OCI-LY3 (cell line): ENCODE measurements at regions not wholly inside any gene's neighbourhood (a gene's known extent, or its start where the extent isn't known, plus 50 kb on each side); places are given as distances from the start of the nearest gene placed in this dataset.

Experiments
- H2AFZ ChIP-seq: fragments of 200-600, 300-600 bp; shearing (Covaris generic); 2 replicates; pipeline ENCODE4 v1.6.0; 2014; ENCODE audit warnings: antibody characterized with exemption, low read depth, low read length
- H3K27ac ChIP-seq: fragments of 200-600, 300-600 bp; sonication (generic); 2 replicates; pipeline ENCODE4 v1.5.1; 2014; ENCODE audit warnings: mild to moderate bottlenecking, low read length, moderate library complexity, mixed read lengths
- H3K27me3 ChIP-seq: fragments of 200-600, 300-600 bp; sonication (generic); 2 replicates; pipeline ENCODE4 v1.6.1; 2014; ENCODE audit warnings: low read depth, low read length, mixed read lengths
- H3K36me3 ChIP-seq: fragments of 200-600, 300-600 bp; sonication (generic); replicated peaks from 2 replicates; pipeline ENCODE3; 2014; ENCODE audit warnings: low read depth, low read length, mixed read lengths
- H3K4me1 ChIP-seq: fragments of 300-600, 200-600 bp; sonication (generic); 2 replicates; pipeline ENCODE4 v1.6.1; 2014; ENCODE audit warnings: low read length, mixed read lengths
- H3K4me2 ChIP-seq: fragments of 200-600, 300-600 bp; sonication (generic); 2 replicates; pipeline ENCODE4 v1.6.1; 2014; ENCODE audit warnings: low read length, mixed read lengths
- H3K4me3 ChIP-seq: fragments of 300-600, 200-600 bp; sonication (generic); 2 replicates; pipeline ENCODE4 v1.5.1; 2014; ENCODE audit warnings: antibody characterized with exemption, mild to moderate bottlenecking, low read length, moderate library complexity
- H3K79me2 ChIP-seq: fragments of 300-600, 200-600 bp; shearing (Covaris generic); 2 replicates; pipeline ENCODE4 v1.6.1; 2014; ENCODE audit warnings: mild to moderate bottlenecking, low read length, mixed read lengths
- H3K9ac ChIP-seq: fragments of 300-600, 200-600 bp; shearing (Covaris generic); 2 replicates; pipeline ENCODE4 v1.6.0; 2014; ENCODE audit warnings: mild to moderate bottlenecking, low read length, moderate library complexity
- H3K9me3 ChIP-seq: fragments of 200-600, 300-600 bp; shearing (Covaris generic); 2 replicates; pipeline ENCODE4 v1.6.1; 2014; ENCODE audit warnings: low read length, mixed read lengths; ENCODE audit not compliant: insufficient read depth
- H4K20me1 ChIP-seq: fragments of 200-600, 300-600 bp; sonication (generic); 2 replicates; pipeline ENCODE4 v1.6.1; 2016; ENCODE audit warnings: low read length, mixed read lengths; ENCODE audit not compliant: insufficient read depth
- CTCF ChIP-seq: fragments of 200-600, 300-600 bp; sonication (generic); IDR thresholded peaks from 2 replicates; pipeline ENCODE4 v1.5.1; 2014; ENCODE audit warnings: antibody characterized with exemption, low read length, low read depth
- EZH2phosphoT487 ChIP-seq: fragments of 200-600 bp; shearing (Covaris generic); IDR thresholded peaks from 2 replicates; pipeline ENCODE4 v1.6.1; 2018; ENCODE audit warnings: antibody characterized with exemption, mixed run types, low read depth

- Histone ChIP-seq H3K79me2 (peaks cover 10% of the 10 kb centered on the region), H3K27me3 (no peaks in the 10 kb centered on the region), H4K20me1 (no peaks in the 10 kb centered on the region), H3K4me1 (peaks cover 83% of the 10 kb centered on the region), H3K27ac (peak overlapping the region; percentile 85), H3K9ac (peak overlapping the region; percentile 65; the same call in 1 of the 2 replicates), H3K36me3 (peaks cover 7% of the 10 kb centered on the region), H2AFZ (no peak overlapping the region), H3K4me2 (peak overlapping the region; percentile 32; the same call in 1 of the 2 replicates), H3K4me3 (no peak overlapping the region), H3K9me3 (no peaks in the 10 kb centered on the region)
- TF ChIP-seq CTCF (no peak), EZH2phosphoT487 (no peak)
Measured at GRCh38 chr22:22705328-22706100, 61.1 kb downstream of the GGTLC2 start.

GRCh38 chr22:22706253-22706915 is 62.0 kb downstream of the GGTLC2 start:
- Histone ChIP-seq H2AFZ (no peak overlapping the region), H3K27me3 (no peaks in the 10 kb centered on the region), H3K36me3 (peaks cover 7% of the 10 kb centered on the region), H3K9me3 (no peaks in the 10 kb centered on the region), H3K27ac (peak overlapping the region; percentile 85), H3K4me1 (peaks cover 88% of the 10 kb centered on the region), H3K4me3 (no peak overlapping the region), H4K20me1 (no peaks in the 10 kb centered on the region), H3K79me2 (peaks cover 17% of the 10 kb centered on the region), H3K4me2 (no peak overlapping the region), H3K9ac (no peak overlapping the region)
- TF ChIP-seq CTCF: no peak
- no peak for TF ChIP-seq EZH2phosphoT487

- H3K4me3 ChIP-seq: no peak overlapping the region
- no peak overlapping the region for H2AFZ ChIP-seq
- no peaks in the 10 kb centered on the region for H4K20me1 ChIP-seq
- peaks cover 71% of the 10 kb centered on the region for H3K4me1 ChIP-seq
- peak overlapping the region; percentile 99 for H3K27ac ChIP-seq
- peaks cover 7% of the 10 kb centered on the region for H3K36me3 ChIP-seq
- peak overlapping the region; percentile 31; the same call in 1 of the 2 replicates for H3K4me2 ChIP-seq
- H3K79me2 ChIP-seq: peaks cover 27% of the 10 kb centered on the region
- TF ChIP-seq EZH2phosphoT487: no peak
- TF ChIP-seq CTCF: peak; percentile 43
- peak overlapping the region; percentile 94 for H3K9ac ChIP-seq
- no peaks in the 10 kb centered on the region for H3K9me3 ChIP-seq
- H3K27me3 ChIP-seq: no peaks in the 10 kb centered on the region
Measured at GRCh38 chr22:22709719-22710445, 65.5 kb downstream of the GGTLC2 start.
